SK-N-SH treated with all-trans-retinoic acid at 6 μM for 48 hours (cell line): ENCODE measurements at regions not wholly inside any gene's neighbourhood (a gene's known extent, or its start where the extent isn't known, plus 50 kb on each side); places are given as distances from the start of the nearest gene placed in this dataset.

ENCODE experiments used
- ISL1 ChIP-seq: fragments of 250-450 bp; sonication (Bioruptor Pico); IDR thresholded peaks from 2 replicates; pipeline ENCODE4 v2.1.2; 2022; ENCODE audit warnings: mild to moderate bottlenecking, moderate library complexity
- OSR1 ChIP-seq: fragments of 250-450 bp; sonication (Bioruptor Pico); IDR thresholded peaks from 2 replicates; pipeline ENCODE4 v1.8.0; 2022; ENCODE audit warnings: moderate library complexity, mild to moderate bottlenecking, inconsistent platforms
- ZC3H10 ChIP-seq: fragments of 250-450 bp; sonication (Bioruptor Pico); IDR thresholded peaks from 2 replicates; pipeline ENCODE4 v1.5.1; 2021; ENCODE audit warnings: mild to moderate bottlenecking, moderate library complexity
- ZFP3 ChIP-seq: fragments of 250-450 bp; sonication (Bioruptor Pico); IDR thresholded peaks from 2 replicates; pipeline ENCODE4 v1.5.0; 2020; ENCODE audit warnings: mild to moderate bottlenecking, moderate library complexity
- ZFP30 ChIP-seq: fragments of 450-650 bp; formaldehyde crosslinking; IDR thresholded peaks from 2 replicates; pipeline ENCODE4 v1.5.0; 2022; ENCODE audit warnings: mild to moderate bottlenecking, moderate library complexity
- ZNF8 ChIP-seq: fragments of 450-650 bp; formaldehyde crosslinking; IDR thresholded peaks from 2 replicates; pipeline ENCODE4 v1.5.0; 2020; ENCODE audit warnings: mild to moderate bottlenecking, moderate library complexity

DNA sequence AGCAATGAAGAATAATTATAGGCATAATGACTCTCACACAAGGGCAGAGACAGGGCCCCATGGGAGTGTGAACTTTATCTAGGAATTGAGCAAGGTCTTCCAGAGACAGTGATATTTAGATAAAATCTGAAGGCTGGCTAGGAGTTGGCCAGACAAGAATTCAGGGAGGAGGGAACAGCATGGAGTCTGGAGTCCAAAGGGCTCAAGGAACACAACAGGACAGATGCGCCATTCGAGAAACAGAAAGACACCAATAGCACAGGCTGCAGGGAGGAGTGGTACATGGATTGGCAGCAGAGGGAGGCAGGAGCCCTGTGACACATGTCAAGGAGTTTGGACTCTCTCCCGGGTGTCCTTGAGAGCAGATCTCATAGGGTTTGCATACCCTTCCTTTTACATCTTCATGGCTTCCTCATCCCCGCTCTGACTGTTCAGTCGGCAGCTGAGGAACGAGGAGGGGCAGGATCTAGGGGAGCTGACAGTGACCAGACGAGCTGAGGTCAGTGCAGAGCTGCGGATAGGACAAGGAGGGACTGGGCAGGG, 64.0 kb upstream of the XPA start:
- TF ChIP-seq ZFP3 (CRISPR knock-in tag) (no peak), ZFP30 (no peak), ZC3H10 (no peak), ISL1 (CRISPR knock-in tag) (no peak), OSR1 (CRISPR knock-in tag) (no peak), ZNF8 (no peak)
